OCI-LY3 (cell line): ENCODE measurements at regions not wholly inside any gene's neighbourhood (a gene's known extent, or its start where the extent isn't known, plus 50 kb on each side); places are given as distances from the start of the nearest gene placed in this dataset.

Source experiments
- EZH2phosphoT487 ChIP-seq: fragments of 200-600 bp; shearing (Covaris generic); IDR thresholded peaks from 2 replicates; pipeline ENCODE4 v1.6.1; 2018; ENCODE audit warnings: antibody characterized with exemption, mixed run types, low read depth
- TF ChIP-seq, protein P1 (sequence below): fragments of 200-600, 300-600 bp; sonication (generic); IDR thresholded peaks from 2 replicates; pipeline ENCODE4 v1.5.1; 2014; ENCODE audit warnings: antibody characterized with exemption, low read length, low read depth

DNA sequence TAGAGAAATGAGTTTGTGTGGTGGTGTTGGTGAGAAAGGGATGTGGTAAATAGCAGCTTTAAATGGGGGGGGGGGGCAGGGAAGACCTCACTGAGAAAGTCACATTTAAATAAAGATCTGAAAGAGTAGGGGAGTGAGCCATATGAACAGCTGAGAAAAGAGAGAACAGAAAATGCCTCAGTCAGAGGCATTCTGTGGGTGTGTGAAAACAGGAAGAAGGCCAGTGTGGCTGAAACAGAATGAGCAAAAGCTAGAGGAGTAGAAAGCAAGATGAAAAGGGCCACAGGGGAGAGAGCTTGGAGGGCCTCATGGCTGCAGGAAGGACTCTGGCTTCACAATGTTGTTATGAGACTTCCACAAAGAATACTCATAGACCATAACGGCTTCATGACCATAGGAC, 783.3 kb downstream of the ZPLD1 start:
- TF ChIP-seq, protein P1, sequence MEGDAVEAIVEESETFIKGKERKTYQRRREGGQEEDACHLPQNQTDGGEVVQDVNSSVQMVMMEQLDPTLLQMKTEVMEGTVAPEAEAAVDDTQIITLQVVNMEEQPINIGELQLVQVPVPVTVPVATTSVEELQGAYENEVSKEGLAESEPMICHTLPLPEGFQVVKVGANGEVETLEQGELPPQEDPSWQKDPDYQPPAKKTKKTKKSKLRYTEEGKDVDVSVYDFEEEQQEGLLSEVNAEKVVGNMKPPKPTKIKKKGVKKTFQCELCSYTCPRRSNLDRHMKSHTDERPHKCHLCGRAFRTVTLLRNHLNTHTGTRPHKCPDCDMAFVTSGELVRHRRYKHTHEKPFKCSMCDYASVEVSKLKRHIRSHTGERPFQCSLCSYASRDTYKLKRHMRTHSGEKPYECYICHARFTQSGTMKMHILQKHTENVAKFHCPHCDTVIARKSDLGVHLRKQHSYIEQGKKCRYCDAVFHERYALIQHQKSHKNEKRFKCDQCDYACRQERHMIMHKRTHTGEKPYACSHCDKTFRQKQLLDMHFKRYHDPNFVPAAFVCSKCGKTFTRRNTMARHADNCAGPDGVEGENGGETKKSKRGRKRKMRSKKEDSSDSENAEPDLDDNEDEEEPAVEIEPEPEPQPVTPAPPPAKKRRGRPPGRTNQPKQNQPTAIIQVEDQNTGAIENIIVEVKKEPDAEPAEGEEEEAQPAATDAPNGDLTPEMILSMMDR: no peak
- TF ChIP-seq EZH2phosphoT487: no peak
